ENCODE measurements at regions not wholly inside any gene's neighbourhood (a gene's known extent, or its start where the extent isn't known, plus 50 kb on each side); places are given as distances from the start of the nearest gene placed in this dataset.

DNA sequence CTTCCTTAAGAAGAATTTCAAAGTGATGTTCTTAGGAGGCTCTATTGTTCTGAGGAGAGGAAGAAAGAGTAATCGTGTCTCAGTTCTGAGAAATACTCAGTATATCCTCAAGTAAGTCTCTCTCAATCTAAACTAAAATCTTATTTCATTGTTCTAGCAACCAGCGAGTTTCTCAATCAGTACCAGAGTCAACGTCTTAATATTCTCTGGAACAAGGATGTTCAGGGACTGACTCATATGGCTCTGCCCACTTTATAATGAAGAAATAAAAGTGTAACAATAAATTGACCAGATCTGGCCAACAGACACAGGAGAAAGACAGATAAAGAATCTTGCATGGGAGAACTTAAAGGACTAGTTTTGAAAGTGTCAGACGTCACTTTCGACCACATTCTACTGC lies 469.8 kb upstream of the FLRT2 start:
- TF ChIP-seq, protein P1, sequence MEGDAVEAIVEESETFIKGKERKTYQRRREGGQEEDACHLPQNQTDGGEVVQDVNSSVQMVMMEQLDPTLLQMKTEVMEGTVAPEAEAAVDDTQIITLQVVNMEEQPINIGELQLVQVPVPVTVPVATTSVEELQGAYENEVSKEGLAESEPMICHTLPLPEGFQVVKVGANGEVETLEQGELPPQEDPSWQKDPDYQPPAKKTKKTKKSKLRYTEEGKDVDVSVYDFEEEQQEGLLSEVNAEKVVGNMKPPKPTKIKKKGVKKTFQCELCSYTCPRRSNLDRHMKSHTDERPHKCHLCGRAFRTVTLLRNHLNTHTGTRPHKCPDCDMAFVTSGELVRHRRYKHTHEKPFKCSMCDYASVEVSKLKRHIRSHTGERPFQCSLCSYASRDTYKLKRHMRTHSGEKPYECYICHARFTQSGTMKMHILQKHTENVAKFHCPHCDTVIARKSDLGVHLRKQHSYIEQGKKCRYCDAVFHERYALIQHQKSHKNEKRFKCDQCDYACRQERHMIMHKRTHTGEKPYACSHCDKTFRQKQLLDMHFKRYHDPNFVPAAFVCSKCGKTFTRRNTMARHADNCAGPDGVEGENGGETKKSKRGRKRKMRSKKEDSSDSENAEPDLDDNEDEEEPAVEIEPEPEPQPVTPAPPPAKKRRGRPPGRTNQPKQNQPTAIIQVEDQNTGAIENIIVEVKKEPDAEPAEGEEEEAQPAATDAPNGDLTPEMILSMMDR (IDR thresholded peaks at IDR 0.05) = no peak
- no peak for TF ChIP-seq POLR2A (IDR thresholded peaks at IDR 0.05)
